LoVo (cell line): ENCODE measurements at regions not wholly inside any gene's neighbourhood (a gene's known extent, or its start where the extent isn't known, plus 50 kb on each side); places are given as distances from the start of the nearest gene placed in this dataset.

ENCODE experiments used
- DNase-seq: peaks from one replicate; pipeline ENCODE4 v3.0.0-alpha.2; 2016; ENCODE audit warnings: low spot score

- no peak for DNase-seq
These were observed 257.3 kb downstream of the XXYLT1 start for GRCh38 chr3:195013411-195014361.

- peak; percentile 24 for DNase-seq
These were observed 255.9 kb downstream of the XXYLT1 start for GRCh38 chr3:195015021-195015420.

GRCh38 chr3:195017151-195017550 lies 253.8 kb downstream of the XXYLT1 start:
- DNase-seq: no peak
